ENCODE measurements at regions not wholly inside any gene's neighbourhood (a gene's known extent, or its start where the extent isn't known, plus 50 kb on each side); places are given as distances from the start of the nearest gene placed in this dataset.

GRCh38 chr6:141735126-141735525 is 397.6 kb upstream of the GJE1 start:
- TF ChIP-seq CTCF (IDR thresholded peaks at IDR 0.05) (no peak), POLR2A (IDR thresholded peaks at IDR 0.05) (no peak)

All from heart left ventricle (tissue), 13 donors.